PC-3 (cell line): ENCODE measurements at regions not wholly inside any gene's neighbourhood (a gene's known extent, or its start where the extent isn't known, plus 50 kb on each side); places are given as distances from the start of the nearest gene placed in this dataset.

Source experiments
- ATAC-seq: fragments of 200-7000 bp; cut with Tn5 transposase; 2 replicates; pipeline ENCODE4 v1.9.1; 2020; ENCODE audit warnings: mild to moderate bottlenecking, moderate library complexity
- BruUV-seq: library from RNA; stranded (reverse); fragments of 400-500 nt; replicated peaks from 2 replicates; lab custom pipeline; 2021; lab: Mats Ljungman, UMichigan
- CTCF ChIA-PET: fragments of 300-600 bp; sonication (Branson Sonifier 250); formaldehyde crosslinking; loops from one replicate; lab custom pipeline; 2022; ENCODE audit warnings: antibody characterized with exemption; lab: Charles Lee
- POLR2A ChIA-PET: fragments of 300-600 bp; sonication (Branson Sonifier 250); formaldehyde crosslinking; loops from one replicate; lab custom pipeline; 2022; ENCODE audit warnings: antibody characterized with exemption; ENCODE audit not compliant: unreplicated experiment; lab: Charles Lee
- DNase-seq: peaks from one replicate; pipeline ENCODE4 v3.0.0-alpha.2; 2015
- H2AFZ ChIP-seq: fragments of 300-600 bp; sonication (generic); 2 replicates; pipeline ENCODE4 v1.6.0; 2016; ENCODE audit warnings: antibody characterized with exemption, low read length
- H3F3A ChIP-seq: fragments of 300-600 bp; sonication (generic); one replicate; pipeline ENCODE4 v1.6.0; 2017; ENCODE audit warnings: antibody characterized with exemption, low read length, control low read depth, mild to moderate bottlenecking; ENCODE audit not compliant: unreplicated experiment
- H3K27ac ChIP-seq: fragments of 300-600 bp; sonication (generic); 2 replicates; pipeline ENCODE4 v1.5.1; 2016; ENCODE audit warnings: mild to moderate bottlenecking, low read length
- H3K27me3 ChIP-seq: fragments of 300-600 bp; sonication (generic); 2 replicates; pipeline ENCODE4 v1.6.1; 2016; ENCODE audit warnings: low read length, mixed read lengths
- H3K36me3 ChIP-seq: fragments of 300-600 bp; sonication (generic); 2 replicates; pipeline ENCODE4 v1.6.1; 2016; ENCODE audit warnings: low read depth, mixed run types, low read length, mixed read lengths
- H3K4me1 ChIP-seq: fragments of 300-600 bp; sonication (generic); 2 replicates; pipeline ENCODE4 v1.5.1; 2016; ENCODE audit warnings: low read length; ENCODE audit not compliant: insufficient read depth
- H3K4me2 ChIP-seq: fragments of 300-600 bp; sonication (generic); 2 replicates; pipeline ENCODE4 v1.6.0; 2016; ENCODE audit warnings: low read length
- H3K4me3 ChIP-seq: fragments of 300-600 bp; sonication (generic); 2 replicates; pipeline ENCODE4 v1.5.1; 2016; ENCODE audit warnings: mild to moderate bottlenecking, low read length, mixed read lengths
- H3K79me2 ChIP-seq: fragments of 300-600 bp; sonication (generic); 2 replicates; pipeline ENCODE4 v1.6.1; 2017; ENCODE audit warnings: low read length, mixed read lengths
- H3K9ac ChIP-seq: fragments of 300-600 bp; sonication (generic); 2 replicates; pipeline ENCODE4 v1.6.0; 2016; ENCODE audit warnings: mild to moderate bottlenecking, low read length
- H3K9me2 ChIP-seq: fragments of 300-600 bp; sonication (generic); replicated peaks from 2 replicates; pipeline ENCODE4 v1.6.1; 2016; ENCODE audit warnings: mixed run types, low read length, mixed read lengths
- H3K9me3 ChIP-seq: fragments of 300-600 bp; sonication (generic); 2 replicates; pipeline ENCODE4 v1.6.1; 2016; ENCODE audit warnings: low read length, mixed read lengths
- H4K20me1 ChIP-seq: fragments of 300-600 bp; sonication (generic); 2 replicates; pipeline ENCODE4 v1.6.1; 2016; ENCODE audit warnings: low read length, mixed read lengths
- EZH2 ChIP-seq: fragments of 300-600 bp; sonication (generic); IDR thresholded peaks from one replicate; pipeline ENCODE4 v1.6.1; 2017; ENCODE audit warnings: antibody characterized with exemption, mild to moderate bottlenecking, low read length; ENCODE audit not compliant: unreplicated experiment
- EZH2phosphoT487 ChIP-seq: fragments of 300-600 bp; sonication (generic); IDR thresholded peaks from 2 replicates; pipeline ENCODE4 v1.6.1; 2018; ENCODE audit warnings: mild to moderate bottlenecking, antibody characterized with exemption, low read length, borderline replicate concordance
- intact Hi-C: fragments of 100-400 bp; cut with micrococcal nuclease; formaldehyde crosslinking; loops from 2 replicates; pipeline ENCODE4 v1.9.0; 2023
- TF ChIP-seq, protein P1 (sequence below): fragments of 300-600 bp; sonication (generic); conservative IDR thresholded peaks from 2 replicates; pipeline ENCODE4 v1.5.1; 2017; ENCODE audit warnings: antibody characterized with exemption, low read depth, mild to moderate bottlenecking, low read length

DNA sequence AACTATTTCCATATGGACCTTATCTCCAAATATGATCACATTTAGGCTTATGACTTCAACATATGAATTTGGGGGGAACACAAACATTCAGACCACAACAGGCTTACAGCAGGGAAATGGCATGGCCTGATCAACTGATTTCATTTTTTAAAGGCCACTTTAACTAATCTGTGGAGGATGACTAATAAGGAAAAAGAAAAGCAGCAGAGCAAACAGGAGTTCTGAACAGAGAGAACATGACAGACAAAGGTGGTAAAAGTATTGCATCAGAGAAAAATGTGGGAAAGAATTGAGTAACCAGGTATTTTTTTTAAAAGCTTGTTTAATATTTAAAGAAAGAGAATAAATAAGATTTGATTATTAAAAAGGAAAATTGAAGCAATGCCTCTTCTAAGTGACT lies 366.1 kb upstream of the TMPO start:
- no peak for DNase-seq
- H3K9ac ChIP-seq: no peak overlapping the region
- H2AFZ ChIP-seq: no peak overlapping the region
- H3K36me3 ChIP-seq: no peaks in the 10 kb centered on the region
- no TSS peak for BruUV-seq
- H3K9me3 ChIP-seq: no peaks in the 10 kb centered on the region; the same call in 1 of the 2 replicates
- CTCF ChIA-PET: no interaction called here
- H3K27ac ChIP-seq: no peak overlapping the region
- H3K9me2 ChIP-seq: no peaks in the 10 kb centered on the region
- intact Hi-C loops: no loop called here
- H3K4me1 ChIP-seq: no peaks in the 10 kb centered on the region
- H3K4me3 ChIP-seq: no peak overlapping the region
- no peak for ATAC-seq
- TF ChIP-seq, protein P1, sequence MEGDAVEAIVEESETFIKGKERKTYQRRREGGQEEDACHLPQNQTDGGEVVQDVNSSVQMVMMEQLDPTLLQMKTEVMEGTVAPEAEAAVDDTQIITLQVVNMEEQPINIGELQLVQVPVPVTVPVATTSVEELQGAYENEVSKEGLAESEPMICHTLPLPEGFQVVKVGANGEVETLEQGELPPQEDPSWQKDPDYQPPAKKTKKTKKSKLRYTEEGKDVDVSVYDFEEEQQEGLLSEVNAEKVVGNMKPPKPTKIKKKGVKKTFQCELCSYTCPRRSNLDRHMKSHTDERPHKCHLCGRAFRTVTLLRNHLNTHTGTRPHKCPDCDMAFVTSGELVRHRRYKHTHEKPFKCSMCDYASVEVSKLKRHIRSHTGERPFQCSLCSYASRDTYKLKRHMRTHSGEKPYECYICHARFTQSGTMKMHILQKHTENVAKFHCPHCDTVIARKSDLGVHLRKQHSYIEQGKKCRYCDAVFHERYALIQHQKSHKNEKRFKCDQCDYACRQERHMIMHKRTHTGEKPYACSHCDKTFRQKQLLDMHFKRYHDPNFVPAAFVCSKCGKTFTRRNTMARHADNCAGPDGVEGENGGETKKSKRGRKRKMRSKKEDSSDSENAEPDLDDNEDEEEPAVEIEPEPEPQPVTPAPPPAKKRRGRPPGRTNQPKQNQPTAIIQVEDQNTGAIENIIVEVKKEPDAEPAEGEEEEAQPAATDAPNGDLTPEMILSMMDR: no peak
- TF ChIP-seq EZH2phosphoT487 (no peak), EZH2 (no peak)
- POLR2A ChIA-PET: no interaction called here
- 0 out of 2 replicates have a peak, but pooled peaks cover 3% of the 10 kb centered on the region for H3K27me3 ChIP-seq
- no peaks in the 10 kb centered on the region for H3F3A ChIP-seq
- no peaks in the 10 kb centered on the region for H4K20me1 ChIP-seq
- no peak overlapping the region for H3K4me2 ChIP-seq
- no peaks in the 10 kb centered on the region for H3K79me2 ChIP-seq

DNA sequence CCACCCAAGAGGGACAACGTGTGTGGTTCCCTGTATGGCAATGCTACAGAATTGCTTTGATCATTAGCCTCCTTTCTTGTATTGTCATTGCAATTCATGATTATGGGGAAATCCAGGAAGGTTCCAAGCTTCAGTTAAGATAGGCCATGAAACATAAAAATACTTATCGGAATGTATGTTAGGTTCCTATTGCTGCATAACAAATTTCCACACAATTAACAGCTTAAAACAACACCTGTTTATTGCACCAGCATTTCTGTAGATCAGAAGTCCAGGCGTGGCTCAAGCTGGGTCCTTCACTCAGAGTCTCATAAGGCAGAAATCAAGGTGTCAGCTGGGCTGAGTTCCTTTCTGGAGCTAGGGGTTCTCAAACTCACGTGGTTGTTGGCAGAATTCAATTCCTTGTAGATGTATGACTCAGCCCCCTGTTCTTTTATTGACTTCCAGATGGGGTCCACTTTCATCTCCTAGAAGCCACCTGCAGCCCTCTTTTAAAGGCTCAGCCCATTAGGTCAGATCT lies 365.6 kb upstream of the TMPO start:
- ATAC-seq: no peak
- Histone ChIP-seq H3K27ac (no peak overlapping the region), H3K36me3 (no peaks in the 10 kb centered on the region), H3K27me3 (0 out of 2 replicates have a peak, but pooled peaks cover 3% of the 10 kb centered on the region), H3F3A (no peaks in the 10 kb centered on the region), H3K9me2 (no peaks in the 10 kb centered on the region), H3K4me2 (no peak overlapping the region), H3K9me3 (no peaks in the 10 kb centered on the region), H3K4me1 (no peaks in the 10 kb centered on the region), H4K20me1 (no peaks in the 10 kb centered on the region), H3K79me2 (no peaks in the 10 kb centered on the region), H3K9ac (no peak overlapping the region), H3K4me3 (no peak overlapping the region), H2AFZ (no peak overlapping the region)
- no peak for DNase-seq
- ChIA-PET CTCF (no interaction called here), POLR2A (no interaction called here)
- no peak for TF ChIP-seq EZH2
- TF ChIP-seq, protein P1: no peak
- no peak for TF ChIP-seq EZH2phosphoT487
- BruUV-seq: no TSS peak
- intact Hi-C loops: no loop called here

DNA sequence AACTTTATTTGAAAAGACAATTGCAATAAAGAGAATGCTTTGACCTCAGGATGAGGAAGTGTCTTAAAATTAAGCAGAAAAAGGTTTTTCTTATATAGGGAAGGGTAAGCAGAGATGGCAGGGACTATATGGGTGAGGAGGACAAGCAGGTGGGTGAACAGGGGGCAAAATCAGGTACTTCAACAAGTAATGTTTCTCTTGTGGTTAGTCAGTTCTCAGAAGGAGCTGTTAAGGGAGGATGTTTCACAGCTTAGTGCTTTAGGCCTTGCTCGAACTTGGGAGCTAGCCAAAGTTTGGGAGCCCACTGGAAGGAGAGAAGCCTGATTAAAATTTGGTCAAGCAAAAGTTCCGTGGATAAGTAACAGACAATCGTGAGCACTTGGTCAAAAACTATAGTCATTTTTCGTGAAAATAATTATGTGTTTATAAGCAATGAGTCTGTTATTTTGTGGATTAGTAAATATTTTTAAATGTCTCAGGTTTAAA lies 364.2 kb upstream of the TMPO start:
- TF ChIP-seq, protein P1: no peak
- TF ChIP-seq EZH2phosphoT487 (no peak), EZH2 (no peak)
- POLR2A ChIA-PET: no interaction called here
- DNase-seq (no peak), ATAC-seq (no peak)
- Histone ChIP-seq H2AFZ (no peak overlapping the region), H3K79me2 (no peaks in the 10 kb centered on the region), H3F3A (no peaks in the 10 kb centered on the region), H3K4me2 (no peak overlapping the region), H3K9me2 (no peaks in the 10 kb centered on the region), H3K36me3 (no peaks in the 10 kb centered on the region), H3K4me3 (no peak overlapping the region), H4K20me1 (no peaks in the 10 kb centered on the region), H3K27me3 (0 out of 2 replicates have a peak, but pooled peaks cover 3% of the 10 kb centered on the region), H3K4me1 (no peaks in the 10 kb centered on the region), H3K9ac (no peak overlapping the region), H3K27ac (no peak overlapping the region), H3K9me3 (no peaks in the 10 kb centered on the region)
- BruUV-seq: no TSS peak
- intact Hi-C loops: no loop called here
- CTCF ChIA-PET: no interaction called here
